ENCODE measurements at regions not wholly inside any gene's neighbourhood (a gene's known extent, or its start where the extent isn't known, plus 50 kb on each side); places are given as distances from the start of the nearest gene placed in this dataset.
A peak's percentile ranks its signal among the peaks of the same experiment; 100 is the strongest.

DNA sequence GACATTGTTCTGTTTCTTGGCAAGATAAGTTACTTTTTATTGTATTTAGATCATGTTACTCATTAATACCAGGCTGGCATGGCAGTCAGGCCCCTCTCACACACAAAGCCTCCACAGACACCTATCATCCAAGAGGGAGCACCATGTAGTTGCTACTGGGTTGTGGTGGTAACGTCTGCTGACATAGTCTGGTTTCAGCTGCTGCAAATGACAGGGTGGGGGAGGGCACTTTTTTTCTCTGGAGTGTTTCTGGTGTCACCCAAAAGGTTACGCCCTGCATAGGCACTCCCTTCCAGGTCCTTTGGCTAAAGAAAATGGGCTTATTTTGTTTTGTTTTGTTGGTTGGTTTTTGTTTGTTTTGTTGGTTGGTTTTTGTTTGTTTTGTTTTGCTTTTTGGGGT is 236.4 kb upstream of the RIMS1 start:
- in situ Hi-C loops (cut with MboI; ENCODE audit: low sequenced_read_pairs in 4 of 4) (no loop called here), intact Hi-C loops (cut with DNase I; ENCODE audit: low total_unique reads) (no loop called here)
- no peak overlapping the region for H3K4me3 ChIP-seq
- no peak for ATAC-seq
- H3K9me3 ChIP-seq = no peaks in the 10 kb centered on the region
- H3K36me3 ChIP-seq = no peaks in the 10 kb centered on the region
- no peaks in the 10 kb centered on the region for H3K27me3 ChIP-seq
- DNase-seq = no peak
- no peaks in the 10 kb centered on the region for H3K4me1 ChIP-seq
- TF ChIP-seq, protein P1, sequence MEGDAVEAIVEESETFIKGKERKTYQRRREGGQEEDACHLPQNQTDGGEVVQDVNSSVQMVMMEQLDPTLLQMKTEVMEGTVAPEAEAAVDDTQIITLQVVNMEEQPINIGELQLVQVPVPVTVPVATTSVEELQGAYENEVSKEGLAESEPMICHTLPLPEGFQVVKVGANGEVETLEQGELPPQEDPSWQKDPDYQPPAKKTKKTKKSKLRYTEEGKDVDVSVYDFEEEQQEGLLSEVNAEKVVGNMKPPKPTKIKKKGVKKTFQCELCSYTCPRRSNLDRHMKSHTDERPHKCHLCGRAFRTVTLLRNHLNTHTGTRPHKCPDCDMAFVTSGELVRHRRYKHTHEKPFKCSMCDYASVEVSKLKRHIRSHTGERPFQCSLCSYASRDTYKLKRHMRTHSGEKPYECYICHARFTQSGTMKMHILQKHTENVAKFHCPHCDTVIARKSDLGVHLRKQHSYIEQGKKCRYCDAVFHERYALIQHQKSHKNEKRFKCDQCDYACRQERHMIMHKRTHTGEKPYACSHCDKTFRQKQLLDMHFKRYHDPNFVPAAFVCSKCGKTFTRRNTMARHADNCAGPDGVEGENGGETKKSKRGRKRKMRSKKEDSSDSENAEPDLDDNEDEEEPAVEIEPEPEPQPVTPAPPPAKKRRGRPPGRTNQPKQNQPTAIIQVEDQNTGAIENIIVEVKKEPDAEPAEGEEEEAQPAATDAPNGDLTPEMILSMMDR (IDR thresholded peaks at IDR 0.05 in 4 of 5, conservative IDR thresholded peaks at IDR 0.05 in 1 of 5) = no peak
- TF ChIP-seq POLR2A (IDR thresholded peaks at IDR 0.05) = no peak
- H3K27ac ChIP-seq = no peak overlapping the region

DNA sequence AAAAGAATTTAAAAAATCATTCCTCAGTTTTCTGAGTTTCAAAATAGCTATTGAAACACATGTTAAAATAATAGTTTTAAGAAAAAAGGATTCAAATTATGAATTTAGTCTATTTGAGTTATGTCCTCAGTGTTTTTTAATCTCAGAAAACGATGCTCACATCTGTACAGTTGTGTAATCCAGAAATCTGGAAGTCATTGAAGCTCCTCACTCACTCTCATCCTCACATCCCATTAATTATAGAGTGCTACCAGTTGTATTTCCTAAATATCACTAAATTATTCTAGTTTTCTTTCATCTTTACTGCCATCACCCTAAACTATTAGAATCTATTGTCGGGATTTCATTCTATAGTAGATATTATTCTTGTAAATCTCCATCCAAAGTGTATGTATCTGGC is 234.7 kb upstream of the RIMS1 start:
- in situ Hi-C loops (cut with MboI; ENCODE audit: low sequenced_read_pairs in 4 of 4) = no loop called here
- peak; percentile 27 to 60 for ATAC-seq
- H3K27ac ChIP-seq = no peak overlapping the region

DNA sequence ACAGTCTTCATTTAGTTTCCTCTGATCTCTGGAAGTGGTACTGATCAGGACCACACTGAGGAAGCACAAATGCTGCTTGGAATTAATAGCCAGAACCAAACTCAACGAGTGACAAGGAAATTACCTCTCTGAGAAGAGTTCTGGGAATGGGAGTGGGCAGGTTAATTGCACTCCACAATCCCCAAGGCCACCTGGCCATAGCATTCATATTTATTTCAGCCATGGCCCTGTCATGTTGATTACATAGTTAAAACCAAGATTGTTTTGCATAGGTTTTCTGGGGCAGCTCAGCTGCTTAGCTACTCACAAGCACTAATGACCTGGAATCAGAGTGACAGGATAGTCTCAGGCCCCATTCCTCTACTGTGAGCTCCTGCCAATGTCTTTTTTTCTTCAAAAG is 230.2 kb upstream of the RIMS1 start:
- no peak for ATAC-seq
- in situ Hi-C loops (cut with MboI; ENCODE audit: low sequenced_read_pairs in 4 of 4) (no loop called here), intact Hi-C loops (cut with DNase I; ENCODE audit: low total_unique reads) (no loop called here)
- no peak for DNase-seq
- Histone ChIP-seq H3K9me3 (no peaks in the 10 kb centered on the region), H3K4me3 (no peak overlapping the region), H3K27ac (no peak overlapping the region), H3K4me1 (no peaks in the 10 kb centered on the region), H3K27me3 (no peaks in the 10 kb centered on the region), H3K36me3 (no peaks in the 10 kb centered on the region)
- TF ChIP-seq POLR2A (IDR thresholded peaks at IDR 0.05) = no peak
- TF ChIP-seq, protein P1 (IDR thresholded peaks at IDR 0.05 in 4 of 5, conservative IDR thresholded peaks at IDR 0.05 in 1 of 5) = no peak

More for the DNA sequence above, 234.7 kb upstream of the RIMS1 start:
- H3K36me3 ChIP-seq = no peaks in the 10 kb centered on the region
- TF ChIP-seq, protein P1 (IDR thresholded peaks at IDR 0.05 in 4 of 5, conservative IDR thresholded peaks at IDR 0.05 in 1 of 5) = no peak
- TF ChIP-seq POLR2A (IDR thresholded peaks at IDR 0.05) = no peak
- no peaks in the 10 kb centered on the region for H3K4me1 ChIP-seq
- DNase-seq = no peak
- intact Hi-C loops (cut with DNase I; ENCODE audit: low total_unique reads) = no loop called here
- no peaks in the 10 kb centered on the region for H3K9me3 ChIP-seq
- H3K27me3 ChIP-seq = no peaks in the 10 kb centered on the region
- H3K4me3 ChIP-seq = no peak overlapping the region

DNA sequence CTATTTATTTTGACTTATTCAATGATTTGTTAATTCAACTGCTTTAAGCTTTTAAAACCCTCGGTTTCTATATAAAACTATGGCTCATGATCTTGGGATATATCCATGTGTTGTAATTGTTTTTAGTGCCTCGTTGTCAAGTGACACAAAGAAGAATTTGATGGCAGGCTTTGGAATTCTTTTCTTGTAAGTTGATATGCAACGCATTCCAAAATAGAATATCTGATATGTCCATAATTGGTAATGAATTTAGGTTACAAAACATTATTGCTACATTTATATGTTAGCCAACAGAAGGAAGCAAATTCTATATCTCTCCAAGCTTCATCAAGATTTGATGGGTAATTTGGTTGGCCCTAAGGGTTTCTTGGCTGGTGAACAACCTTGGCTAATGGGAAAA is 220.4 kb upstream of the RIMS1 start:
- DNase-seq (no peak), ATAC-seq (no peak)
- no peaks in the 10 kb centered on the region for H3K9me3 ChIP-seq
- in situ Hi-C loops (cut with MboI; ENCODE audit: low sequenced_read_pairs in 4 of 4) (no loop called here), intact Hi-C loops (cut with DNase I; ENCODE audit: low total_unique reads) (no loop called here)
- TF ChIP-seq, protein P1 (IDR thresholded peaks at IDR 0.05 in 4 of 5, conservative IDR thresholded peaks at IDR 0.05 in 1 of 5) = no peak
- TF ChIP-seq POLR2A (IDR thresholded peaks at IDR 0.05) = no peak
- no peaks in the 10 kb centered on the region for H3K27me3 ChIP-seq
- H3K4me3 ChIP-seq = no peak overlapping the region
- no peaks in the 10 kb centered on the region for H3K36me3 ChIP-seq
- no peak overlapping the region for H3K27ac ChIP-seq
- H3K4me1 ChIP-seq = peaks cover 0 to 4% of the 10 kb centered on the region in 2 donors

DNA sequence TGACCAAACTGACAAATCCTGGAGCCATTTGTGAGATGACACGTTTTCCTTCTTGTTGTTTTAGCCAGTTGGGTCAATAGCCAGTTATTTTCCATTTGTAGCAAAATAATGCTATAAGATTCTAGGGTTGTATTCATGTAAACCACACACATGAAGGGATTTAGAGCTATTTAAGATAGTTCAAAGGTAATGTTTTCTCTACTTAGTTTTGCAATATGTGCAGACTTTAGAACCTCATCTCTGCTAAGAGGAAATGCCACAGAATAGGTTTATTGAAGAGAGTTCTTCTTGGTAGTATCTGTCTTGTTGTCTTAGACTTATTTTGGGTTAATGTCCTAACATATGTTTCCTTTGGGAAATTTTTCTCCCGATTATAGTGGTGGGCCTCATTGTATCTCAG is 213.5 kb upstream of the RIMS1 start:
- no peaks in the 10 kb centered on the region for H3K36me3 ChIP-seq
- no peaks in the 10 kb centered on the region for H3K9me3 ChIP-seq
- in situ Hi-C loops (cut with MboI; ENCODE audit: low sequenced_read_pairs in 4 of 4) (no loop called here), intact Hi-C loops (cut with DNase I; ENCODE audit: low total_unique reads) (no loop called here)
- DNase-seq = no peak
- no peak overlapping the region for H3K4me3 ChIP-seq
- H3K27ac ChIP-seq = no peak overlapping the region
- no peaks in the 10 kb centered on the region for H3K4me1 ChIP-seq
- no peak for ATAC-seq
- TF ChIP-seq, protein P1 (IDR thresholded peaks at IDR 0.05 in 4 of 5, conservative IDR thresholded peaks at IDR 0.05 in 1 of 5) = no peak
- no peak for TF ChIP-seq POLR2A (IDR thresholded peaks at IDR 0.05)
- no peaks in the 10 kb centered on the region for H3K27me3 ChIP-seq
